ENCODE measurements at regions not wholly inside any gene's neighbourhood (a gene's known extent, or its start where the extent isn't known, plus 50 kb on each side); places are given as distances from the start of the nearest gene placed in this dataset.

DNA sequence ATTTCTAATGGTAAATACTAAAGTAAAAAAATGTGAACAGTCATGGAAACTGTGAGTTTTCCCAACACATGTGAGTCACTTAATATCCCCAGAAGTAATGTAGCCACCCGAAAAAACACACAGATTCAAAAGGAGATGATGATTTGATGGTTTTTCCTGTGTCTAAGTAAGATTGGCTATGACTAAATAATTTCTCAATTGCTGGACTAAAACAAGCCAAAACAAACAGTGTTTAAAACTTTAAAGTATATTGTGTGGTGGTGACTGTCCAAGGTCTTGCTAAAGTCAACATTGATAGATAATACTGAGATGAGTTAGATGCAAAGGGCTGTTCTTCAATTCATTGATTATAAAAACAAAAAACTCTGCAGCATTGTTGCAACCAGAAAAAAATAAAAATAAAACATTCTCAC, 89.6 kb upstream of the SOX5 start:
- TF ChIP-seq POLR2AphosphoS5 (IDR thresholded peaks at IDR 0.05; ENCODE audit: low read depth, low read length) (no peak), POLR2A (IDR thresholded peaks at IDR 0.05; ENCODE audit: low read depth, low read length) (no peak)

Measured in GM12892 (cell line).